ENCODE measurements at regions not wholly inside any gene's neighbourhood (a gene's known extent, or its start where the extent isn't known, plus 50 kb on each side); places are given as distances from the start of the nearest gene placed in this dataset.
"Not testable (repeated sequence)": the region's sequence is repeated elsewhere in the genome, so short reads cannot be mapped to it uniquely, and the experiment has no call there.

DNA sequence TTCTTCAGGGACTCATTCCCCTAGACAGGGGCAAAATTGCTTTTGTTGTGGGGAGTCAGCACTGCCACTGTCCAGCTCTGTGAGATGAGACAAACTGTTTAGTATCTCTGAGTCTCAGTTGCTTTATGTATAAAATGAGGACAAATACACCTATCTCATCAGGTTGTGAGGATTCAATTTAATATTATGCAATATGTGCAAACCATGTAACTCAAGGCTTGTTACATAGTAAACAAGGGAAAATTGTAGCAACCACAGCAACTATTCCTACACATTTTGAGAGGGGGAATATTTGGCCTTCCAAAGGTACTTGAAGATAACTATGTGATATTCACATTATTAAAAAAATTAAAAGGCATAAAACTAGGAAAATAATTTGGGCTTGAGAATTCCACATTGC lies 411.9 kb upstream of the SLC30A5 start:
- no peak for DNase-seq

DNA sequence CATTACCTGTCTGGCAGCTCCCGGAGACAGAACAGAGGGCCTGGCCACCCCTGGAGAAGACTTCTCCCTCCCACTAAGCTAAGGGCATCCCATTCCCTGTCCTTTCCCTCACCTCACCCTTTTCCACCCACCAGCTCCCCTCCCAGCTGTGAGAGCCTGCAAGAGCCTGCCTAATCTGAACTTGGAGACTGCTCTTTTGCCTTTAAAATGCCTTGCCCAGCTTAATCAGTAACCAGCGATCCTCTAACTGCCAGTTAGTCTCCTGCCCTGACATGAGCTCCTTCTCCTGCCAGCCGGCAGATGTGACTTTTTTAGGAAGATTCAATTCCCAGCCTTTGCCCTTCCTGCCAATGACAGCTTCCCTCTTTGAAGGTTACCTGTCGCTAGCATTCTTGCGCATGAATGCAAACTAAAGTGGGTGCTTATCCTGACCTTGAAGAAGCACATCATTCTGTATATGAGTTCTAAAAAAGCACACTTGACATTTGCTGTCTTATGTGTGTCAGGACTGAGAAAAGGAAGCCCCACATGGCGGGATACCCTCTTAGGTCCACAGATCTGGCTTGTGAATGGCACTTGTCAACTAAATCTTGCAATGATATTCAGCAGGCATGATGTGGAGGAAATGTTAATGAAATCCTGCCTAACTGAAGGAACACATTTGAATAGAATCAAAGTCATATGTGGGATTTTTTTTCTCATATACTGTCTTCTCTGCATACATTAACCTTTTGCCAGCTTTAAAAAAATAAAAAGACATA lies 411.2 kb upstream of the SLC30A5 start:
- peak; percentile 39 for DNase-seq

DNA sequence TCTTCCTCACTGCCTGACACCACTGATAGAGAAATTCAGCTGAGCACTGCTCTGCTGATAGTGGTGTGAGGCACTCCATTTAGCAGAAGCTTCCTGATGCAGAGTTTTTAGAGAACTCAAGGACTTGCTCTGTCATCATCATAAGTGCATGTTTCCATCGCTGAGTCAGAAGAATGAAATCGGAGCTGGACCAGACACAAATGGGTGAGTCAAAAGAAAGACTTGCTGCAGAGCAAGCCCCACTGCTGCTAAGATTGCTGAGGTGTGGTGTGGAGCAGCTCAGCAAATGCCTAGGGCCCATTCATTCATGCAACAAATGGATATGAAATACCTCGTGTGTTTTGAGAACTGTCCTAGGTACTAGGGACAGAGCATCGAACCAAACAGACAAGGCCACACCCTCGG lies 410.2 kb upstream of the SLC30A5 start:
- DNase-seq = no peak

- no peak for DNase-seq
Measured at GRCh38 chr5:68685863-68686262, 408.0 kb upstream of the SLC30A5 start.

- DNase-seq = no peak
Measured at GRCh38 chr5:68688547-68688946, 405.3 kb upstream of the SLC30A5 start.

DNA sequence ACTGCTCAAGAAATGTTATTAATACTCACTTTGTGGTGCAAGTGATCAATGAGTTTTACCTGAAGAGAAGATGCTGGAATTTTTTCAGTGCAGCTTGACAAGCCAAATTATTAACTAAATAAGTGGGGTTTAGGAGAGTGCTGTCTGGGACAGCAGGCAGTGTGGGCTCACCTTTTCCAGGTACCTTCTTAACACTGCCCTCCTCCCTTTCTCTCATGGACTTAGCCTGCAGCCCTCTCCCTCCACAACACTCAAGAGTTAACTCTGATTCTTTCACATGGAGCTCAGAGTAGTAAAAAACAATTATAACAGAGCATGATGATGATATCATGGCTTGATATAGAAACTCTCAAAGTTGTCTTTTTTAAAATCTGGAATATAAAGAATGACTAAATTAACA lies 404.8 kb upstream of the SLC30A5 start:
- DNase-seq = no peak

- DNase-seq = not testable (repeated sequence)
Measured at GRCh38 chr5:68691874-68692273, 401.9 kb upstream of the SLC30A5 start.

GRCh38 chr5:68698025-68698940 lies 395.5 kb upstream of the SLC30A5 start:
- no peak for DNase-seq

- DNase-seq = no peak
Measured at GRCh38 chr5:68699966-68700365, 393.8 kb upstream of the SLC30A5 start.

DNA sequence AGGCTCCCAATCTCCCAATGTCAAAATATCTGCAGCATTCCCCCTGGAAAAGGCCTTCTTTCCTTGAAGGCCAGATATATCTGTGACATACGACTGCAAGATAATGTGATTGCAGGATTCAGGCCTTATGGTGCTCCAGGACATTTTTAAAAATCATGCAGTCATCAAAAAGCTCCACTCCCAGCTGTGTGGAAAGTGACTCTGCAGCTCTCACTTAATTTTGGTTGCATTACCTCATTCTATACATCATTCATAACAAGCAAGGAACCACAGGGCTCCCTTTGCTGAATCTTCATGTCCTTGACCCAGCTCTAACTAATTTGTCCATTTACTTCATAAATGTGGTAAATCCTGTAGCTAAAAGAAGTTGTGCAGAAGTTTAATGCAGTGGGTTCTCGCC lies 386.2 kb upstream of the SLC30A5 start:
- no peak for DNase-seq

GRCh38 chr5:68708156-68708841 lies 385.5 kb upstream of the SLC30A5 start:
- no peak for DNase-seq

DNA sequence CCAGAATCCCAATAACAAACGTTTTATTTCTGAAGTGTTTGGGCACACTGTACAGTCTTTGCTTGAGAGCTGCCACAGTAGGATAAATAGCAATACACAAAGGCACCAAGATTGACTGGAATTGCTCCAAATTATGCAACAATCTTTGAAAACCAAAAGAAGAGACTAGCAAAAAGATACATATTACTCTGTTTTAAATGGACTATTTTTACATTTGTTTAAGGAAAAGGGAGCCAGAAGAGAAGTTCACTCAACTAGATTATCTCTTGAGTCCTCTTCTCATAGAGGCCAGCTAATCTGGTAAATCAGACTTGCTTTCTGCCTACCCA lies 385.0 kb upstream of the SLC30A5 start:
- DNase-seq = no peak

- DNase-seq = no peak
Measured at GRCh38 chr5:68709239-68709638, 384.6 kb upstream of the SLC30A5 start.

- DNase-seq = no peak
Measured at GRCh38 chr5:68710514-68710913, 383.3 kb upstream of the SLC30A5 start.

GRCh38 chr5:68711293-68712200 lies 382.3 kb upstream of the SLC30A5 start:
- DNase-seq = no peak

DNA sequence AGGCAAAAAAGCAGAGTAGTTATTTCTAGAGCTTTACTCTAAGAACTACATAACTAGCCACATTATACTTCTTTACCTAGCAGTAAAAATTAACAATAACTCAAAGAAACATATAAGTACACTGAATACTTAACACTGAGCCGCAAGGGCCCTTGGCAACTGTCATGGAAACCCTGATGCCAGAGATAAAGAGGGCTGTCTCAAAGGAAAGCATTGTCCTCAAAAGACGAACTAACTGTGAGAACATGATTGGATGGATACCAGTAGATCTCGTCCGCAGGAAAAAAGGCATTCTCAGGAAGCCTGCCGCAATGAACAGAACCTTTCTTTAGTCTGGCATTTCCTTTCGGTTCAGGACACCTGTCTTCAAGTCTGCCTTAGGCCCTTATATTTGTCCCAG lies 379.0 kb upstream of the SLC30A5 start:
- no peak for DNase-seq

- DNase-seq = no peak
Measured at GRCh38 chr5:68720884-68721610, 372.8 kb upstream of the SLC30A5 start.

DNA sequence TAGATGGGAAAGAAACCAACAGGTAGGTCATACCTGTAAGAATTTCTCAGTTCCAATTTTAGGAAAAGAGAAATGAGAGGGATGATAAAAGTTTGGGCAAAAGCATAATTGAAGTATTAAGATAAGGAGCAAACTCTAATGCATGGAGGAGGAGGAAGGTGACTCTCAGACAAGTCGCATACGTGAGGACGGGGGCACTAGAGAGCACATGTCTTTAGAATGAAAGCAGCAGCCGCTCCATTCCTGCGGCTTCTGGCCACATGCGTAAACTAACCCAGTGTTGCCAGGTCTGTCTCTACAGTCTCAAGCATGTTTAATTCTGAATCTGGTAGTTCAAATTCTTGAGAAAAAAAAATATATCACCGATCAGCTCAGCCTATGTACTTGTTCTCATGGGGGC lies 371.5 kb upstream of the SLC30A5 start:
- no peak for DNase-seq

- DNase-seq = no peak
Measured at GRCh38 chr5:68725905-68726683, 367.7 kb upstream of the SLC30A5 start.

DNA sequence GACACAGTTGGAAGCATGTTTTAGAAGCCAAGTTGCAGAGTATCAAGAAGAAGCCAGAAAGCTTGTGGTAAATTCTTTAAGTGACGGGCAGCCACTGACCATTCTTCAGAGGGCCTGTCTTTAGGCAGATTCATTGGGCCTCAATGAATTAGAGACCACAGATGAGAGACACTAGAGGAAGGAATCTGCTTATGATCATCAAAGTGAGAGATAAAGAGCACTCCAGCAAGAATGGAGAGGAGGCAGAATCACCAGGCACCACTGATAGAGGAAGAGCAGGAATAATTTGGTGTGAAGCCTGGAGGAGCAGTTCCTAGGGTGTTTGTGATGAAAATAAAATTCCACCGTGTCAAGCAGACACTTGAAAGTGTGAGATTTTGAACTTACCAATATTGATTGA lies 365.9 kb upstream of the SLC30A5 start:
- no peak for DNase-seq

DNA sequence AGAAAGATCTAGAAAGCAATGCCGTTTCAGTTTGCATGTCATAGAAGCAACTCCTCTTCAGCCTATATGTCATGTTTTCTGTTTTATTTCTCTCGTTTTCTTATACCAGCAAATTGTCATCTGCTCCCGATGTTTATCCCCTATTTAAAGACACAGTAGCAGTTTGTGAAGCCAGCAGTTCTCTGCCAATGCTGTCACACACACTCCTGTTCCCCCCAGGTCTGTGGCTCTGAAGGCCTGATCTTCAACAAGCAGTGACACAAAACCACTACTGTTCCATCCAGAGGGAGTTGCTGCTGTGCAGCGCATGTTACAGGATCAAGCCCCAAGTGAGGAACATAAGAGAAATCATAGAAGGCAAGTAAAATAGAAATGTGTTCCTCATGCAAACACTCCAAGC lies 364.1 kb upstream of the SLC30A5 start:
- no peak for DNase-seq

Measured in NCI-H510A treated with DMSO at 0.1 percent for 48 hours (cell line).